ENCODE measurements at regions not wholly inside any gene's neighbourhood (a gene's known extent, or its start where the extent isn't known, plus 50 kb on each side); places are given as distances from the start of the nearest gene placed in this dataset.
"Not testable (repeated sequence)": the region's sequence is repeated elsewhere in the genome, so short reads cannot be mapped to it uniquely, and the experiment has no call there.

DNA sequence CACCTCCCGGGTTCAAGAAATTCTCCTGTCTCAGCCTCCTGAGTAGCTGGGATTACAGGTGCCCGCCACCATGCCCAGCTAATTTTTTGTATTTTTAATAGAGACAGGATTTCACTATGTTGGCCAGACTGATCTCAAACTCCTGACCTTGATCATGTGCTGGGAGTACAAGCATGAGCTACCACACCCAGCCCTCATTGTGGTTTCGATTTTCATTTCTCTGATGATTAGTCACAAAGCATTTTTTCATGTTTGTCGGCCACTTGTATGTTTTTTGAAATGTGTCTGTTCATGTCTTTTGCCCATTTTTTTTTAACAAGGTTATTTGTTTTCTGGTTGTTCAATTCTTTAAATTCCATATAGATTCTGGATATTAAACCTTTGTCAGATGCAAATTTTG lies 138.2 kb upstream of the MSX2 start:
- TF ChIP-seq CTCF (conservative IDR thresholded peaks at IDR 0.05; ENCODE audit: low read length); EZH2phosphoT487 (IDR thresholded peaks at IDR 0.05; ENCODE audit: borderline replicate concordance): not testable (repeated sequence)

All from Loucy (cell line).